Keratinocyte (primary cell): ENCODE measurements at regions not wholly inside any gene's neighbourhood (a gene's known extent, or its start where the extent isn't known, plus 50 kb on each side); places are given as distances from the start of the nearest gene placed in this dataset.

Experiments
- EZH2 ChIP-seq: IDR thresholded peaks from one replicate; pipeline ENCODE4 v1.6.1; 2012; ENCODE audit warnings: inconsistent platforms, mild to moderate bottlenecking, low read length, moderate library complexity
- TF ChIP-seq, protein P1 (sequence below), 3 experiments: IDR thresholded peaks in 1 of 3; conservative IDR thresholded peaks in 1 of 3; optimal IDR thresholded peaks in 1 of 3; 2 replicates in 2 of 3; 3 replicates in 1 of 3; pipeline versions ENCODE3 to v1.5.1; 2011; ENCODE audit warnings: low read length in 3 of 3, mild to moderate bottlenecking in 3 of 3, moderate library complexity in 2 of 3, control low read depth in 1 of 3, inconsistent platforms in 1 of 3; ENCODE audit not compliant: insufficient read depth in 2 of 3; ENCODE audit errors: extremely low read depth in 1 of 3

DNA sequence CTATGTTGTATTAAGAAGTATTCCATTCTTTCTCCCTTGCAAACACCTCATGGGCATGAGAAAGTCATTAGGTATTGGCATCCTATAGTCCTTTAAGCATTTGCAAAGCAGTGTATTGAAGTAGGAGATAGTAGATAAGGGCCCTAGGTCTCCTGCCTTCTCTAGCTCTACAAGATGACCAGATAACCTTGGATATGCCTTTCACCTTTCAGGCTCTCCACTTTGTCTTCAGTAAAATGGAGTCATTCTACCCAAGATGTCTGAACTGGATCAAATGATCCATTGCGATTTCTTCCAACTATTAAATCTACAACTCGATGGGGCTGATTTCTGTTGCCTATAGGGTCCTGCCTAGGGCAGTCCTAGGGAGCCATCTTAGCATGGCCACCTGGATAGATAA is 132.1 kb upstream of the BTG1 start:
- TF ChIP-seq, protein P1, sequence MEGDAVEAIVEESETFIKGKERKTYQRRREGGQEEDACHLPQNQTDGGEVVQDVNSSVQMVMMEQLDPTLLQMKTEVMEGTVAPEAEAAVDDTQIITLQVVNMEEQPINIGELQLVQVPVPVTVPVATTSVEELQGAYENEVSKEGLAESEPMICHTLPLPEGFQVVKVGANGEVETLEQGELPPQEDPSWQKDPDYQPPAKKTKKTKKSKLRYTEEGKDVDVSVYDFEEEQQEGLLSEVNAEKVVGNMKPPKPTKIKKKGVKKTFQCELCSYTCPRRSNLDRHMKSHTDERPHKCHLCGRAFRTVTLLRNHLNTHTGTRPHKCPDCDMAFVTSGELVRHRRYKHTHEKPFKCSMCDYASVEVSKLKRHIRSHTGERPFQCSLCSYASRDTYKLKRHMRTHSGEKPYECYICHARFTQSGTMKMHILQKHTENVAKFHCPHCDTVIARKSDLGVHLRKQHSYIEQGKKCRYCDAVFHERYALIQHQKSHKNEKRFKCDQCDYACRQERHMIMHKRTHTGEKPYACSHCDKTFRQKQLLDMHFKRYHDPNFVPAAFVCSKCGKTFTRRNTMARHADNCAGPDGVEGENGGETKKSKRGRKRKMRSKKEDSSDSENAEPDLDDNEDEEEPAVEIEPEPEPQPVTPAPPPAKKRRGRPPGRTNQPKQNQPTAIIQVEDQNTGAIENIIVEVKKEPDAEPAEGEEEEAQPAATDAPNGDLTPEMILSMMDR (optimal IDR thresholded peaks at IDR 0.05 in 1 of 3, IDR thresholded peaks at IDR 0.05 in 1 of 3, conservative IDR thresholded peaks at IDR 0.05 in 1 of 3; ENCODE audit: extremely low read depth in 1 of 3, insufficient read depth in 2 of 3, low read length in 3 of 3) = no peak
- TF ChIP-seq EZH2 = no peak
